ENCODE measurements at regions not wholly inside any gene's neighbourhood (a gene's known extent, or its start where the extent isn't known, plus 50 kb on each side); places are given as distances from the start of the nearest gene placed in this dataset.

DNA sequence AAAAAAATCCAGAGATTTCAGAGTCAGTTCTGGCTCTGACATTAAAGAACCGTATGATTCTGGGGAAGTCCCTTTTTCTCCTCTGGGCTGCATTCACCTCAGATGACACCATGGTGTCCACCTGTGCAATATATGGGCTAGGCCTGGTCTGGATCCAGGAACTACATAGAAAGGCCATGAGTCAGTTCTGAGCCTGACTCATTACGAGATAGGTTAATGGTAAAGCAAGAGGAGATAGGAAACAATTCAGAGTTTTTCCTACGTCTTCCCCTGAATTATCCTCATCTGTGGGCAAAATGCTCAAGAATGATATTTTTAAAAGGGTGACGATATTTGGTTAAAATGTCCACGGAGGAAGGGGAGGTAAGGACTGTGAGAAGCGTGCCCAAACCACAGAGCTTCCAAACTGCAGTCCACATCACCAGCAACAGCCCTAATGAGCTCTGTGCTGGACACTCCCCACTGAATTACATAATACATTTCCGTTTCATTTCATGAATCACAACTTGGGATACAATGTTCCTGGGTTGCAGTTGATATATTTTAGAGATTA is 180.1 kb upstream of the OSR1 start:
- no peaks in the 10 kb centered on the region for H3K27me3 Mint-ChIP-seq (ENCODE audit: insufficient read depth, unreplicated experiment)
- peaks cover 8% of the 10 kb centered on the region for H3K9me3 Mint-ChIP-seq (ENCODE audit: unreplicated experiment)
- intact Hi-C loops (cut with micrococcal nuclease), result loop anchor here (1.0 to 10.0 kb wide), 6 partner anchors 72 to 259 kb away; no protein-coding TSS in a partner anchor
- H3K4me3 Mint-ChIP-seq (ENCODE audit: unreplicated experiment), result peak overlapping the region; percentile 50
- H3K27ac Mint-ChIP-seq (ENCODE audit: low read depth, unreplicated experiment), result peak overlapping the region; percentile 93
- CTCF ChIA-PET, result interaction anchor here (0.5 to 0.7 kb wide), 2 partner anchors 477 to 583 kb away, joined by 3 to 4 read pairs; no protein-coding TSS in a partner anchor
- BruUV-seq (replicated peaks), result TSS peak; percentile 86
- DNase-seq (ENCODE audit: unreplicated experiment), result peak; percentile 98
- peaks cover 57% of the 10 kb centered on the region for H3K4me1 Mint-ChIP-seq (ENCODE audit: insufficient read depth, unreplicated experiment)
- H3K36me3 Mint-ChIP-seq (ENCODE audit: insufficient read depth, unreplicated experiment), result no peaks in the 10 kb centered on the region
- POLR2A ChIA-PET, result interaction anchor here (0.7 to 2.9 kb wide), 15 partner anchors 14 to 1002 kb away, joined by 3 to 18 read pairs (median 3); no protein-coding TSS in a partner anchor
- TF ChIP-seq, protein P1, sequence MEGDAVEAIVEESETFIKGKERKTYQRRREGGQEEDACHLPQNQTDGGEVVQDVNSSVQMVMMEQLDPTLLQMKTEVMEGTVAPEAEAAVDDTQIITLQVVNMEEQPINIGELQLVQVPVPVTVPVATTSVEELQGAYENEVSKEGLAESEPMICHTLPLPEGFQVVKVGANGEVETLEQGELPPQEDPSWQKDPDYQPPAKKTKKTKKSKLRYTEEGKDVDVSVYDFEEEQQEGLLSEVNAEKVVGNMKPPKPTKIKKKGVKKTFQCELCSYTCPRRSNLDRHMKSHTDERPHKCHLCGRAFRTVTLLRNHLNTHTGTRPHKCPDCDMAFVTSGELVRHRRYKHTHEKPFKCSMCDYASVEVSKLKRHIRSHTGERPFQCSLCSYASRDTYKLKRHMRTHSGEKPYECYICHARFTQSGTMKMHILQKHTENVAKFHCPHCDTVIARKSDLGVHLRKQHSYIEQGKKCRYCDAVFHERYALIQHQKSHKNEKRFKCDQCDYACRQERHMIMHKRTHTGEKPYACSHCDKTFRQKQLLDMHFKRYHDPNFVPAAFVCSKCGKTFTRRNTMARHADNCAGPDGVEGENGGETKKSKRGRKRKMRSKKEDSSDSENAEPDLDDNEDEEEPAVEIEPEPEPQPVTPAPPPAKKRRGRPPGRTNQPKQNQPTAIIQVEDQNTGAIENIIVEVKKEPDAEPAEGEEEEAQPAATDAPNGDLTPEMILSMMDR (IDR thresholded peaks at IDR 0.05; ENCODE audit: unreplicated experiment), result no peak

DNA sequence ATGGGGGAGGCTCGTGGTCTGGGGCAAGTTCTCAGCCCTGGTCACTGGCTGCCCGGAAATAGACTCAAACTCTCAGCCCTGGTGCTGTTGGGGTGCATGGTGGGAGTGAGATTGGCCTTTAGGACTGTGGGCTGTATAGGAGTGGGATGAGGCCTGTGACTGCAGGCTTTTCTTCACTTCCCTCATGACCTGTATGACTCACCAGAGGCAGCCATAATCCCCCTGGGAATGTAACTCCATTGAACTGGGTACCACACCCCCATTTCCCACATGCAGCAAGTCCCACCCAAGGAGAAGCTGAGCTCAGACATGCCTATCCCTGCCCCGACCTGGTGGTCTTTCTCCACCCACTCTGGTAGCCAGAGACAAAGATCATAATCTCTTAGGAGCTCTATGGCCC is 177.7 kb upstream of the OSR1 start:
- no peaks in the 10 kb centered on the region for H3K27me3 Mint-ChIP-seq (ENCODE audit: insufficient read depth, unreplicated experiment)
- DNase-seq (ENCODE audit: unreplicated experiment), result no peak
- no peak overlapping the region for H3K4me3 Mint-ChIP-seq (ENCODE audit: unreplicated experiment)
- intact Hi-C loops (cut with micrococcal nuclease), result loop anchor here (5.0 to 10.0 kb wide), 2 partner anchors 161 to 261 kb away; no protein-coding TSS in a partner anchor
- peaks cover 40% of the 10 kb centered on the region for H3K4me1 Mint-ChIP-seq (ENCODE audit: insufficient read depth, unreplicated experiment)
- H3K36me3 Mint-ChIP-seq (ENCODE audit: insufficient read depth, unreplicated experiment), result no peaks in the 10 kb centered on the region
- ChIA-PET CTCF (no interaction called here), POLR2A (no interaction called here)
- H3K27ac Mint-ChIP-seq (ENCODE audit: low read depth, unreplicated experiment), result no peak overlapping the region
- no TSS peak for BruUV-seq (replicated peaks)
- H3K9me3 Mint-ChIP-seq (ENCODE audit: unreplicated experiment), result peaks cover 8% of the 10 kb centered on the region
- TF ChIP-seq, protein P1 (IDR thresholded peaks at IDR 0.05; ENCODE audit: unreplicated experiment), result no peak

DNA sequence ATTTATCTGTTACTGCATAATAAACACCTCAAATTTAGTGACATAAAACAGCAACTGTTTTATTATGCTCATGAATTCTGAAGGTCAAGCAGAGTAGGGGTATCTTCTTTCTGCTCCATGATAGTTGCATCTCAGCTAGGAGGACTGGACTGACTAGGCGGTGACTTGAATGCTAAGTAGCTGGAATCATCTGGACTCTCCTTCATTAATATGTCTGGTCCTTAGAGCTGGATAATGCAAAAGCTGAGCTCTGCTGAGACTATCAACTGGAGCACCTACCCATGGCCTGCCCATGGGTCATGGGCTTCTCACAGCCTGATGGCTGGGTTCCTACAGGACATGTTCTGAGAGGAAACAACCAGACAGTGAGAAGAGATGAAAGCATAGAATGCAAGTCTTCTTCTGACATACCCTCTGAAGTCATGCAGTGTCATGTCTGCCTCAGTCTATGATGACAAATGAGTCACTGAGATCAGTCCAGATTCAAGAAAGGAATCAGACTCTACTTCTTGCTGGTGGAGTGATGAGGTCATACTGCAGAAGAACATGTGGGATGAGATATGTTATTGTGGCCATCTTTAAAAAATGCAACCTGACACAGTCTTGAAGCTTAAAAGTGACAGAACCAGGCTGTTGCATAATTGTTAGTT is 174.2 kb upstream of the OSR1 start:
- ChIA-PET POLR2A (no interaction called here), CTCF (interaction anchor here (0.6 kb wide), 1 partner anchor 299 kb away, joined by 3 read pairs; no protein-coding TSS in a partner anchor)
- intact Hi-C loops (cut with micrococcal nuclease), result loop anchor here (10.0 kb wide), 1 partner anchor 158 kb away; no protein-coding TSS in a partner anchor
- no peaks in the 10 kb centered on the region for H3K36me3 Mint-ChIP-seq (ENCODE audit: insufficient read depth, unreplicated experiment)
- H3K27me3 Mint-ChIP-seq (ENCODE audit: insufficient read depth, unreplicated experiment), result no peaks in the 10 kb centered on the region
- DNase-seq (ENCODE audit: unreplicated experiment), result no peak
- H3K9me3 Mint-ChIP-seq (ENCODE audit: unreplicated experiment), result peaks cover 8% of the 10 kb centered on the region
- no peak overlapping the region for H3K27ac Mint-ChIP-seq (ENCODE audit: low read depth, unreplicated experiment)
- BruUV-seq (replicated peaks), result no TSS peak
- peaks cover 11% of the 10 kb centered on the region for H3K4me1 Mint-ChIP-seq (ENCODE audit: insufficient read depth, unreplicated experiment)
- TF ChIP-seq, protein P1 (IDR thresholded peaks at IDR 0.05; ENCODE audit: unreplicated experiment), result no peak
- no peak overlapping the region for H3K4me3 Mint-ChIP-seq (ENCODE audit: unreplicated experiment)

DNA sequence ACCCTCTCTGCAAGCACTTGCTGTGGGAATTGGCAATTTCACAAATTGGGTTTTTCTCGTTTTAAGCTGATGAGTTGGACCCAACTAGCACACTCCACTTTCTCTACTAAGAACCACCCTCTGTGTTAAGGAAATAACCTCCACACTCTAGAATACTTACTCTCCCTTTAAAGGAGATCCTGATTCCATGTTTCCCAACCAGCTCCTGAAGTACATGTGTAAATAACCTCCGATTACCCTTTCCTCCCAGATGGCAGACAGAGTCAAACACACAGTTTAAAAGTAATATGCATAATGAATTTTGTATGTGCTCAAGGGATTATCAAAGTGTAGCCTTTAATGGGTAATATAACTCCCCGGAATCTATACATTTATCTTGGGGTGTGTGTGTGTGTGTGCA is 171.3 kb upstream of the OSR1 start:
- POLR2A ChIA-PET, result no interaction called here
- Mint-ChIP-seq H3K27me3 (ENCODE audit: insufficient read depth, unreplicated experiment) (no peaks in the 10 kb centered on the region), H3K4me3 (ENCODE audit: unreplicated experiment) (no peak overlapping the region), H3K9me3 (ENCODE audit: unreplicated experiment) (no peaks in the 10 kb centered on the region), H3K36me3 (ENCODE audit: insufficient read depth, unreplicated experiment) (no peaks in the 10 kb centered on the region), H3K27ac (ENCODE audit: low read depth, unreplicated experiment) (no peak overlapping the region), H3K4me1 (ENCODE audit: insufficient read depth, unreplicated experiment) (no peaks in the 10 kb centered on the region)
- DNase-seq (ENCODE audit: unreplicated experiment), result no peak
- TF ChIP-seq, protein P1 (IDR thresholded peaks at IDR 0.05; ENCODE audit: unreplicated experiment), result no peak
- no TSS peak for BruUV-seq (replicated peaks)
- intact Hi-C loops (cut with micrococcal nuclease), result loop anchor here (10.0 kb wide), 1 partner anchor 155 kb away; no protein-coding TSS in a partner anchor
- CTCF ChIA-PET, result interaction anchor here (0.6 to 1.4 kb wide), 2 partner anchors 14 to 756 kb away, joined by 3 to 4 read pairs; no protein-coding TSS in a partner anchor
